ENCODE measurements at regions not wholly inside any gene's neighbourhood (a gene's known extent, or its start where the extent isn't known, plus 50 kb on each side); places are given as distances from the start of the nearest gene placed in this dataset.

DNA sequence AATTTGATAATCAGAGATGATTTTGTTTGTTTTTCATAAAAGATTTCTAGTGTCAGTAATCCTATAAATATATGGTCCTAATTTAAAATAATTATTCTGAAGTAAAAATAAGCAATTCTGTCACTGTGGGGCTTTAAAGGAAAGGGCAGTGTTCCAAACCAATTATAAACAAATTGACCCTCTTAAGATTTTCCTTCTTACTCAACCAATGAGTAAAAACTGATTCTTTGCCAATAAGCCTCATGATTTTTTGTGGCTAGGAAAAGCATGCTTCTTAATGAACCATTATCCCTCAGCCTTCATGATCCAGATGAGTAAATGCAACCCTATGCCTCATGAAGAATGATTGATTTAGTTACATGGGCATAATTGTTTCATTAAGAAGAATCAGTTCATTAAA, 1010.4 kb downstream of the ADGRL3 start:
- Histone ChIP-seq H3K9me3 (ENCODE audit: control insufficient read depth, low read depth, low read length) (no peaks in the 10 kb centered on the region), H3K4me1 (ENCODE audit: insufficient read depth, low read length) (no peaks in the 10 kb centered on the region; the same call in 1 of the 2 replicates), H3K4me2 (ENCODE audit: insufficient read depth, insufficient read length, low read length) (no peak overlapping the region), H3K27ac (ENCODE audit: insufficient read length, low read depth, low read length) (no peak overlapping the region), H3K23ac (ENCODE audit: insufficient read length, low read depth, low read length) (no peak overlapping the region), H3K79me2 (ENCODE audit: insufficient read depth, low read length) (no peaks in the 10 kb centered on the region; the same call in 1 of the 2 replicates), H2BK120ac (ENCODE audit: low read depth, low read length, poor library complexity, severe bottlenecking) (no peak overlapping the region), H2BK12ac (ENCODE audit: insufficient read length, low read depth, low read length) (no peak overlapping the region), H3K23me2 (ENCODE audit: insufficient read length, low read depth, low read length, poor library complexity, severe bottlenecking) (no peaks in the 10 kb centered on the region), H3T11ph (ENCODE audit: low read length) (no peak overlapping the region), H3K4ac (ENCODE audit: low read depth, low read length) (no peak overlapping the region), H2BK15ac (ENCODE audit: low read depth, low read length) (no peak overlapping the region), H3K56ac (ENCODE audit: insufficient read length, low read depth, low read length) (no peak overlapping the region), H4K8ac (replicated peaks; ENCODE audit: insufficient read length, low read depth, low read length) (no peak overlapping the region), H3K79me1 (ENCODE audit: insufficient read depth, low read depth, low read length, poor library complexity, severe bottlenecking) (no peaks in the 10 kb centered on the region), H3K27me3 (ENCODE audit: insufficient read depth, low read length) (no peaks in the 10 kb centered on the region), H2BK5ac (ENCODE audit: insufficient read length, low read length) (no peak overlapping the region), H3K18ac (ENCODE audit: insufficient read length, low read depth, low read length) (no peak overlapping the region), H4K20me1 (ENCODE audit: control insufficient read depth, insufficient read depth, insufficient read length) (no peaks in the 10 kb centered on the region), H2BK20ac (ENCODE audit: low read depth, low read length, poor library complexity, severe bottlenecking) (no peak overlapping the region), H2AFZ (ENCODE audit: low read length) (no peak overlapping the region), H4K5ac (ENCODE audit: insufficient read length, low read depth, low read length) (no peak overlapping the region), H2AK5ac (ENCODE audit: insufficient read length, low read length) (no peak overlapping the region), H4K91ac (ENCODE audit: insufficient read length, low read depth, low read length) (no peak overlapping the region), H3K9ac (ENCODE audit: extremely low read depth, insufficient read length, low read length) (no peak overlapping the region), H3K14ac (ENCODE audit: insufficient read depth, low read length) (no peak overlapping the region)
- Mint-ChIP-seq H3K36me3 (ENCODE audit: insufficient read depth in 1 of 3, low read depth in 3 of 3) (no peaks in the 10 kb centered on the region), H3K27ac (no peak overlapping the region), H3K9me3 (no peaks in the 10 kb centered on the region), H3K4me3 (no peak overlapping the region), H3K4me1 (peaks cover 8 to 12% of the 10 kb centered on the region in 2 experiments), H3K27me3 (ENCODE audit: low read depth) (no peaks in the 10 kb centered on the region)
- TF ChIP-seq, protein P1, sequence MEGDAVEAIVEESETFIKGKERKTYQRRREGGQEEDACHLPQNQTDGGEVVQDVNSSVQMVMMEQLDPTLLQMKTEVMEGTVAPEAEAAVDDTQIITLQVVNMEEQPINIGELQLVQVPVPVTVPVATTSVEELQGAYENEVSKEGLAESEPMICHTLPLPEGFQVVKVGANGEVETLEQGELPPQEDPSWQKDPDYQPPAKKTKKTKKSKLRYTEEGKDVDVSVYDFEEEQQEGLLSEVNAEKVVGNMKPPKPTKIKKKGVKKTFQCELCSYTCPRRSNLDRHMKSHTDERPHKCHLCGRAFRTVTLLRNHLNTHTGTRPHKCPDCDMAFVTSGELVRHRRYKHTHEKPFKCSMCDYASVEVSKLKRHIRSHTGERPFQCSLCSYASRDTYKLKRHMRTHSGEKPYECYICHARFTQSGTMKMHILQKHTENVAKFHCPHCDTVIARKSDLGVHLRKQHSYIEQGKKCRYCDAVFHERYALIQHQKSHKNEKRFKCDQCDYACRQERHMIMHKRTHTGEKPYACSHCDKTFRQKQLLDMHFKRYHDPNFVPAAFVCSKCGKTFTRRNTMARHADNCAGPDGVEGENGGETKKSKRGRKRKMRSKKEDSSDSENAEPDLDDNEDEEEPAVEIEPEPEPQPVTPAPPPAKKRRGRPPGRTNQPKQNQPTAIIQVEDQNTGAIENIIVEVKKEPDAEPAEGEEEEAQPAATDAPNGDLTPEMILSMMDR (conservative IDR thresholded peaks at IDR 0.05) = no peak
- DNase-seq = no peak

Data from H9 (cell line).